GM10248 (cell line): ENCODE measurements at regions not wholly inside any gene's neighbourhood (a gene's known extent, or its start where the extent isn't known, plus 50 kb on each side); places are given as distances from the start of the nearest gene placed in this dataset.

Source experiments
- CTCF ChIA-PET: fragments of 300-600 bp; sonication (Branson Sonifier 250); formaldehyde crosslinking; extraction: SDS; loops from one replicate; lab custom pipeline; 2021; ENCODE audit warnings: antibody characterized with exemption; lab: Yijun Ruan, JAX
- POLR2A ChIA-PET: fragments of 350-650 bp; sonication (Branson Sonifier 250); formaldehyde crosslinking; extraction: SDS; loops from one replicate; lab custom pipeline; 2020; ENCODE audit warnings: antibody characterized with exemption; lab: Yijun Ruan, JAX
- DNase-seq: peaks from one replicate; pipeline ENCODE4 v3.0.0; 2012; ENCODE audit errors: extremely low spot score
- TF ChIP-seq, protein P1 (sequence below): IDR thresholded peaks from 2 replicates; pipeline ENCODE4 v1.5.1; 2012; ENCODE audit warnings: mild to moderate bottlenecking, low read depth; ENCODE audit errors: extremely low read depth, missing control alignments, control extremely low read depth

- POLR2A ChIA-PET, result no interaction called here
- TF ChIP-seq, protein P1, sequence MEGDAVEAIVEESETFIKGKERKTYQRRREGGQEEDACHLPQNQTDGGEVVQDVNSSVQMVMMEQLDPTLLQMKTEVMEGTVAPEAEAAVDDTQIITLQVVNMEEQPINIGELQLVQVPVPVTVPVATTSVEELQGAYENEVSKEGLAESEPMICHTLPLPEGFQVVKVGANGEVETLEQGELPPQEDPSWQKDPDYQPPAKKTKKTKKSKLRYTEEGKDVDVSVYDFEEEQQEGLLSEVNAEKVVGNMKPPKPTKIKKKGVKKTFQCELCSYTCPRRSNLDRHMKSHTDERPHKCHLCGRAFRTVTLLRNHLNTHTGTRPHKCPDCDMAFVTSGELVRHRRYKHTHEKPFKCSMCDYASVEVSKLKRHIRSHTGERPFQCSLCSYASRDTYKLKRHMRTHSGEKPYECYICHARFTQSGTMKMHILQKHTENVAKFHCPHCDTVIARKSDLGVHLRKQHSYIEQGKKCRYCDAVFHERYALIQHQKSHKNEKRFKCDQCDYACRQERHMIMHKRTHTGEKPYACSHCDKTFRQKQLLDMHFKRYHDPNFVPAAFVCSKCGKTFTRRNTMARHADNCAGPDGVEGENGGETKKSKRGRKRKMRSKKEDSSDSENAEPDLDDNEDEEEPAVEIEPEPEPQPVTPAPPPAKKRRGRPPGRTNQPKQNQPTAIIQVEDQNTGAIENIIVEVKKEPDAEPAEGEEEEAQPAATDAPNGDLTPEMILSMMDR, result no peak
- no peak for DNase-seq
- CTCF ChIA-PET, result interaction anchor here (1.6 kb wide), 1 partner anchor 17 kb away, joined by 4 read pairs; no protein-coding TSS in a partner anchor
Observed at GRCh38 chr13:40384976-40385857, 281.2 kb downstream of the FOXO1 start.

DNA sequence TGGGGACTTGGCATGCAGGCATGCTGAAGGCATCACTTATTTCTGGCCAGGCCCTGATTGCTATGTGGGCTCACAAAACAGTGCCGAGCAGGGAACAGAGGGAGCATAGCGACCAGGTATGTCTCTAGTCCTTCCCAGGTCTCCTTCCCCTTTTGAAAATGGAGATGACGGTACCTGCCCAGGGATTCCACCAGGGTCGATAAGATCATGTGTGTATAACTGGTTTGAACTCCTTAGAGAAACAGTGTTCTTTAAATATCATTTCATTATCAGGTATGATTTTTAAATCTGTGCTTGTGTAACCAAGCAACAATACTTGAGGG, 280.6 kb downstream of the FOXO1 start:
- ChIA-PET CTCF (no interaction called here), POLR2A (no interaction called here)
- DNase-seq, result no peak
- TF ChIP-seq, protein P1, result no peak

DNA sequence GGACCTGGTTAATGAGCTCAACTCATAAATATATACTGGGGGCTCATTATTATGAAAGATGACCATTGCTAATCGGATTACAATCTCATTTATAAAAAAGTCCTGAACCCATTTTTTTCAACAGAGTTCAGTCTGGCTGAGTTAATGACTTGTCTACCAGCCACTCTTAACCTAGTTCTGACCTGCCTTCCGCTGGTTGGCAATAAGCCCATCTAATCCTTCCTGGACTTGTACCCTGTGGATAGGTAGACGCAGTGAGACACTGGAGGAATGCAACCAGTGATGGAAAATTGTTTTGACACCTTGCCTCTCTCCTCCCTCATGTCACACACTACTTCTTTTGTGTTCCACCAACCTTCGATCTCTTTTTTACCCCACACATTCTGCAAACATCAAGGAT, 279.9 kb downstream of the FOXO1 start:
- DNase-seq, result no peak
- ChIA-PET CTCF (interaction anchor here (0.8 kb wide), 1 partner anchor 298 kb away, joined by 3 read pairs; no protein-coding TSS in a partner anchor), POLR2A (no interaction called here)
- TF ChIP-seq, protein P1, result no peak

DNA sequence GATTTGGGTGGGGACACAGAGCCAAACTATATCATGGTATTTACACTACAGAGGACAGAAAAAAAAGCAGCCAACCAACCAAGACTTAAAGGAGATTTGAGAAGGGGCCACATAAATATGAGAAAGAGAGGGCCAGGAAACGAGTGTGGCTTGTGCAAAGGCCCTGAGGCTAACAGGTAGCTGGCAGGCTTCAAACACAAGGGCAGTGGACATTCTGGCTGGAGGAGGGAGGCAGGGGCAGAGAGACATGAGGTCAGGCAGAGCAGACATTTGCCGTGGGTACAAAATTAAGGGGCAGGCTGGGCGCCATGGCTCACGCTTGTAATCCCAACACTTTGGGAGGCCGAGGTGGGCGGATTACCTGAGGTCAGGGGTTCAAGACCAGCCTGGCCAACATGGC, 278.7 kb downstream of the FOXO1 start:
- CTCF ChIA-PET, result no interaction called here
- TF ChIP-seq, protein P1, result no peak
- POLR2A ChIA-PET, result no interaction called here
- DNase-seq, result no peak

- TF ChIP-seq, protein P1, result no peak
- POLR2A ChIA-PET, result no interaction called here
- CTCF ChIA-PET, result interaction anchor here (1.5 kb wide), 1 partner anchor 42 kb away, joined by 3 read pairs; no protein-coding TSS in a partner anchor
- peak; percentile 64 for DNase-seq
Observed at GRCh38 chr13:40388617-40389016, 277.8 kb downstream of the FOXO1 start.

DNA sequence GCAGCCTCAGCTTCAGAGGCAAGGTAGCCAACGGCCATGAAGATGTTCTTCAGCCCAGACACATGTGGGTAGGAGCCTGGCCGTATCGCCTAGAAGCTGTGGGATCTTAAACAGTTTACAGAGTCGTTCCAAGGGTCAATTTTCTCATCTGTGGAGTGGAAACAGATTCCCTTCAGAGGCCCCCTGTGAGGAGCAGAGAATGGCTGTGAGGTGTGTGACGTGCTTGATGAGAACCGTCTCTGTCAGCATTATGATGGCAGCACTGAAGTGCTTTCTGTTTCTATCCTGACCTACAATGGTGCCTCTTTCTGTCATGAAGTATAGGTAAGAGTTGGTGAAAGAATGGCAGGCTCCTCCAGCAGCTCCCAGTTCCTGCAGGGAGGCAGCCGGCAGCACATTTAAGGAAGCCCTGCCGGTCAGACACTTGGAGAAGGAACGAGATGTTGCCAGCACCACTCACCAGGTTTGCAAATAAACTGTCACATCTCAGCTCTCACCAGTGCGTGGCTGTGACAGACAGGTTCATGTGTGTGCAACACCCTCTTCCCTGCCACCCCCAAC, 277.3 kb downstream of the FOXO1 start:
- TF ChIP-seq, protein P1, result no peak
- CTCF ChIA-PET, result interaction anchor here (0.9 to 1.5 kb wide), 3 partner anchors 26 to 320 kb away, joined by 3 read pairs; no protein-coding TSS in a partner anchor
- DNase-seq, result no peak
- POLR2A ChIA-PET, result no interaction called here
